HG03342 (cell line): ENCODE measurements at regions not wholly inside any gene's neighbourhood (a gene's known extent, or its start where the extent isn't known, plus 50 kb on each side); places are given as distances from the start of the nearest gene placed in this dataset.

Experiments used
- ATAC-seq: cut with Tn5 transposase; IDR thresholded peaks from one replicate; pipeline ENCODE4 v1.9.1; 2021; ENCODE audit warnings: mild to moderate bottlenecking, moderate library complexity; ENCODE audit not compliant: unreplicated experiment

GRCh38 chr17:53996890-53997289 lies 174.2 kb downstream of the KIF2B start:
- ATAC-seq: no peak

GRCh38 chr17:54007855-54008254 lies 185.1 kb downstream of the KIF2B start:
- ATAC-seq: no peak

- ATAC-seq: no peak
Measured at GRCh38 chr17:54009502-54009901, 186.8 kb downstream of the KIF2B start.

- ATAC-seq: no peak
Measured at GRCh38 chr17:54013072-54013471, 190.3 kb downstream of the KIF2B start.

- ATAC-seq: no peak
Measured at GRCh38 chr17:54015734-54016133, 193.0 kb downstream of the KIF2B start.

- ATAC-seq: no peak
Measured at GRCh38 chr17:54021418-54021817, 198.7 kb downstream of the KIF2B start.

- no peak for ATAC-seq
Measured at GRCh38 chr17:54028986-54029580, 206.4 kb downstream of the KIF2B start.

- ATAC-seq: no peak
Measured at GRCh38 chr17:54029986-54030385, 207.3 kb downstream of the KIF2B start.

- no peak for ATAC-seq
Measured at GRCh38 chr17:54046570-54046969, 223.8 kb downstream of the KIF2B start.

GRCh38 chr17:54063639-54064038 lies 240.9 kb downstream of the KIF2B start:
- no peak for ATAC-seq

GRCh38 chr17:54085020-54085419 lies 262.3 kb downstream of the KIF2B start:
- no peak for ATAC-seq

- no peak for ATAC-seq
Measured at GRCh38 chr17:54085934-54086333, 263.2 kb downstream of the KIF2B start.

- no peak for ATAC-seq
Measured at GRCh38 chr17:54096216-54096615, 273.5 kb downstream of the KIF2B start.

GRCh38 chr17:54099221-54099620 lies 276.5 kb downstream of the KIF2B start:
- ATAC-seq: no peak

GRCh38 chr17:54102246-54102645 lies 279.5 kb downstream of the KIF2B start:
- no peak for ATAC-seq

GRCh38 chr17:54111576-54111975 lies 288.8 kb downstream of the KIF2B start:
- no peak for ATAC-seq

- ATAC-seq: no peak
Measured at GRCh38 chr17:54117452-54117851, 294.7 kb downstream of the KIF2B start.

GRCh38 chr17:54124456-54124855 lies 301.7 kb downstream of the KIF2B start:
- ATAC-seq: no peak

GRCh38 chr17:54153423-54153822 lies 330.7 kb downstream of the KIF2B start:
- ATAC-seq: no peak

GRCh38 chr17:54157542-54157941 lies 334.8 kb downstream of the KIF2B start:
- ATAC-seq: no peak

GRCh38 chr17:54172096-54172984 lies 349.6 kb downstream of the KIF2B start:
- no peak for ATAC-seq

- no peak for ATAC-seq
Measured at GRCh38 chr17:54172985-54173316, 350.2 kb downstream of the KIF2B start.
